DOHH2 (cell line): ENCODE measurements at regions not wholly inside any gene's neighbourhood (a gene's known extent, or its start where the extent isn't known, plus 50 kb on each side); places are given as distances from the start of the nearest gene placed in this dataset.

Experiments used
- H3F3A ChIP-seq: fragments of 200-600 bp; sonication (generic), shearing (Covaris generic); 2 replicates; pipeline ENCODE4 v1.6.0; 2016; ENCODE audit warnings: antibody characterized with exemption, mild to moderate bottlenecking; ENCODE audit not compliant: control insufficient read depth, insufficient read depth
- H3K27ac ChIP-seq: fragments of 200-600 bp; sonication (generic); 2 replicates; pipeline ENCODE4 v1.5.1; 2014; ENCODE audit warnings: low read depth, mild to moderate bottlenecking, low read length, moderate library complexity
- H3K27me3 ChIP-seq: fragments of 200-600 bp; sonication (generic); 2 replicates; pipeline ENCODE4 v1.6.1; 2014; ENCODE audit warnings: mild to moderate bottlenecking, low read length, mixed read lengths; ENCODE audit not compliant: control insufficient read depth
- H3K36me3 ChIP-seq: fragments of 200-600 bp; sonication (generic); 2 replicates; pipeline ENCODE4 v1.6.1; 2014; ENCODE audit warnings: mild to moderate bottlenecking, low read length, moderate library complexity, mixed read lengths; ENCODE audit not compliant: control insufficient read depth
- H3K4me1 ChIP-seq: fragments of 200-600 bp; sonication (generic); 2 replicates; pipeline ENCODE4 v1.6.1; 2014; ENCODE audit warnings: mild to moderate bottlenecking, low read length, mixed read lengths; ENCODE audit not compliant: control insufficient read depth
- H3K4me2 ChIP-seq: fragments of 200-600 bp; sonication (generic); 2 replicates; pipeline ENCODE4 v1.6.0; 2014; ENCODE audit warnings: mild to moderate bottlenecking, low read length, moderate library complexity
- H3K4me3 ChIP-seq: fragments of 200-600 bp; sonication (generic); 2 replicates; pipeline ENCODE4 v1.5.1; 2014; ENCODE audit warnings: mild to moderate bottlenecking, low read length, mixed read lengths
- H3K79me2 ChIP-seq: fragments of 200-600 bp; sonication (generic); 2 replicates; pipeline ENCODE4 v1.6.1; 2014; ENCODE audit warnings: mild to moderate bottlenecking, low read length, mixed read lengths; ENCODE audit not compliant: control insufficient read depth
- H3K9me2 ChIP-seq: fragments of 200-600 bp; sonication (generic); replicated peaks from 2 replicates; pipeline ENCODE4 v1.6.1; 2014; ENCODE audit warnings: mild to moderate bottlenecking, low read length, mixed read lengths; ENCODE audit not compliant: control insufficient read depth
- H3K9me3 ChIP-seq: fragments of 200-600 bp; sonication (generic); 2 replicates; pipeline ENCODE4 v1.6.1; 2014; ENCODE audit warnings: antibody characterized with exemption, low read length, mixed read lengths; ENCODE audit not compliant: control insufficient read depth, insufficient read depth
- H4K20me1 ChIP-seq: fragments of 200-600 bp; sonication (generic); 2 replicates; pipeline ENCODE4 v1.6.0; 2014; ENCODE audit warnings: low read depth, mild to moderate bottlenecking, antibody characterized with exemption, low read length, moderate library complexity; ENCODE audit not compliant: control insufficient read depth, insufficient read depth
- CTCF ChIP-seq: fragments of 200-600 bp; sonication (generic); IDR thresholded peaks from one replicate; pipeline ENCODE4 v1.5.1; 2014; ENCODE audit warnings: antibody characterized with exemption, mild to moderate bottlenecking, low read depth, low read length; ENCODE audit not compliant: poor library complexity, severe bottlenecking
- EZH2phosphoT487 ChIP-seq: fragments of 200-600 bp; sonication (generic); IDR thresholded peaks from 2 replicates; pipeline ENCODE4 v1.6.1; 2017; ENCODE audit warnings: borderline replicate concordance, mild to moderate bottlenecking, antibody characterized with exemption, low read length, moderate library complexity, mixed read lengths

- H3F3A ChIP-seq = no peaks in the 10 kb centered on the region
- H3K36me3 ChIP-seq = no peaks in the 10 kb centered on the region
- no peak overlapping the region for H3K4me3 ChIP-seq
- H3K27me3 ChIP-seq = no peaks in the 10 kb centered on the region
- H3K9me2 ChIP-seq = no peaks in the 10 kb centered on the region
- H4K20me1 ChIP-seq = no peaks in the 10 kb centered on the region
- TF ChIP-seq EZH2phosphoT487 = no peak
- TF ChIP-seq CTCF = no peak
- H3K79me2 ChIP-seq = no peaks in the 10 kb centered on the region
- H3K4me1 ChIP-seq = peaks cover 9% of the 10 kb centered on the region
- H3K9me3 ChIP-seq = no peaks in the 10 kb centered on the region; the same call in 1 of the 2 replicates
- H3K4me2 ChIP-seq = no peak overlapping the region
- H3K27ac ChIP-seq = no peak overlapping the region
These were observed 110.4 kb downstream of the SLIT2 start for GRCh38 chr4:20362148-20362547.

- Histone ChIP-seq H3K27me3 (no peaks in the 10 kb centered on the region), H3K4me1 (peaks cover 2% of the 10 kb centered on the region), H3K9me3 (no peaks in the 10 kb centered on the region; the same call in 1 of the 2 replicates), H3K9me2 (no peaks in the 10 kb centered on the region), H3K27ac (no peak overlapping the region), H4K20me1 (no peaks in the 10 kb centered on the region), H3K36me3 (no peaks in the 10 kb centered on the region), H3K4me3 (no peak overlapping the region), H3K79me2 (no peaks in the 10 kb centered on the region), H3K4me2 (no peak overlapping the region), H3F3A (no peaks in the 10 kb centered on the region)
- TF ChIP-seq CTCF (no peak), EZH2phosphoT487 (no peak)
These were observed 113.3 kb downstream of the SLIT2 start for GRCh38 chr4:20364969-20365368.

GRCh38 chr4:20367446-20367845, 115.7 kb downstream of the SLIT2 start:
- Histone ChIP-seq H3K27ac (no peak overlapping the region), H3K79me2 (no peaks in the 10 kb centered on the region)

More at GRCh38 chr4:20367446-20367845, 115.7 kb downstream of the SLIT2 start:
- no peaks in the 10 kb centered on the region for H3K36me3 ChIP-seq
- H3K9me2 ChIP-seq = no peaks in the 10 kb centered on the region
- H3K4me3 ChIP-seq = no peak overlapping the region
- H3K4me2 ChIP-seq = no peak overlapping the region
- H3F3A ChIP-seq = no peaks in the 10 kb centered on the region
- no peaks in the 10 kb centered on the region for H3K4me1 ChIP-seq
- TF ChIP-seq EZH2phosphoT487 (no peak), CTCF (no peak)
- H4K20me1 ChIP-seq = no peaks in the 10 kb centered on the region
- no peaks in the 10 kb centered on the region for H3K9me3 ChIP-seq
- H3K27me3 ChIP-seq = no peaks in the 10 kb centered on the region
